ENCODE measurements at regions not wholly inside any gene's neighbourhood (a gene's known extent, or its start where the extent isn't known, plus 50 kb on each side); places are given as distances from the start of the nearest gene placed in this dataset.

DNA sequence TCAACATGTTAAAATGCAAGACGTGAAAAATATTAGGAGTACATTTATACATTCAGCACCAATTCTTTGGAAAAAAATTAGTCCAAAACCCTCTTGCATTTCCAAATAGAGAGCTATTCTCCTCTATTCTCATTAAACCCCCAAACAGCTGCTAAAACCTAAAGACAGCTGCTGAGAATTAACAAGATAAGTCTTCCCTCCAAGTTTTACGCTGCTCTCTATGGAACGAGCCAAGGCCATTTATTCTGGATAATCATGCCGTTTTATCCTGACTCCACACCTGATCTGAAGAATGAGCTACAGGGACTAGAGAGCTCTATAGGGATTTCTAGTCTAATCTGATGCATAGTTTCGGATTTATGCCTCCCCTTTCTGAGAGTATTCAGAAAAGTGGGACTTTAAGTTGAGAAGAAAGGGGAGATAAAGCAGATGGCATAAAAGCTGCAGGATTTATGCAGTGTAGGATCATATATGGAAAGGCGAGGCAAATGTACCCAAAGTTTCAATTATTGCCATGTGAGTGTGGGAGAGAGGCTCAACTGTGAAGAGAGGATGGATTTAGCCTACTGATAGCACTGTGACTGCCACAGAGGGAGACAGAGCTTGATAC lies 64.7 kb upstream of the HS3ST5 start:
- H3K4me3 ChIP-seq (replicated peaks; ENCODE audit: low read depth, low read length): no peak overlapping the region
- DNase-seq (ENCODE audit: low read depth): no peak

GRCh38 chr6:114404339-114404955 lies 61.6 kb upstream of the HS3ST5 start:
- DNase-seq (ENCODE audit: low read depth): no peak
- H3K4me3 ChIP-seq (replicated peaks; ENCODE audit: low read depth, low read length): no peak overlapping the region
- TF ChIP-seq, protein P1, sequence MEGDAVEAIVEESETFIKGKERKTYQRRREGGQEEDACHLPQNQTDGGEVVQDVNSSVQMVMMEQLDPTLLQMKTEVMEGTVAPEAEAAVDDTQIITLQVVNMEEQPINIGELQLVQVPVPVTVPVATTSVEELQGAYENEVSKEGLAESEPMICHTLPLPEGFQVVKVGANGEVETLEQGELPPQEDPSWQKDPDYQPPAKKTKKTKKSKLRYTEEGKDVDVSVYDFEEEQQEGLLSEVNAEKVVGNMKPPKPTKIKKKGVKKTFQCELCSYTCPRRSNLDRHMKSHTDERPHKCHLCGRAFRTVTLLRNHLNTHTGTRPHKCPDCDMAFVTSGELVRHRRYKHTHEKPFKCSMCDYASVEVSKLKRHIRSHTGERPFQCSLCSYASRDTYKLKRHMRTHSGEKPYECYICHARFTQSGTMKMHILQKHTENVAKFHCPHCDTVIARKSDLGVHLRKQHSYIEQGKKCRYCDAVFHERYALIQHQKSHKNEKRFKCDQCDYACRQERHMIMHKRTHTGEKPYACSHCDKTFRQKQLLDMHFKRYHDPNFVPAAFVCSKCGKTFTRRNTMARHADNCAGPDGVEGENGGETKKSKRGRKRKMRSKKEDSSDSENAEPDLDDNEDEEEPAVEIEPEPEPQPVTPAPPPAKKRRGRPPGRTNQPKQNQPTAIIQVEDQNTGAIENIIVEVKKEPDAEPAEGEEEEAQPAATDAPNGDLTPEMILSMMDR (IDR thresholded peaks at IDR 0.05; ENCODE audit: low read length, missing control alignments): no peak

More for the DNA sequence above, 64.7 kb upstream of the HS3ST5 start:
- TF ChIP-seq, protein P1 (IDR thresholded peaks at IDR 0.05; ENCODE audit: low read length, missing control alignments): no peak

- TF ChIP-seq, protein P1 (IDR thresholded peaks at IDR 0.05; ENCODE audit: low read length, missing control alignments): no peak
- no peak for DNase-seq (ENCODE audit: low read depth)
These were observed 61.0 kb upstream of the HS3ST5 start for GRCh38 chr6:114403858-114404257.

DNA sequence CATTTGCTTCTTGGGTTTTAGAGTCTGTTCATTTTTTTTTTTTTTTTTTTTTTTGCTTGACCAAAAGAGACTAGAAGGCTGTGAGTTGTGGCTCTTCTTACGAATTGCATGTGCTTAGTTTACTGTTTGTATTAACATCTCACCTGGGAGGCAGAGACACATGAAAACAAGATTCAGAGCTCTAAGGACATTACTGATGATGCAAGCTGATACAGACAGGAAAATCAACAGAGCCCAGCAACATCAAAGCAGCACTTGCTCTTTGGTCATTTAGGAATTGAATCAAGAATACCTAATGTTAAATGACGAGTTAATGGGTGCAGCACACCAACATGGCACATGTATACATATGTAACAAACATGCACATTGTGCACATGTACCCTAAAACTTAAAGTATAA lies 55.7 kb upstream of the HS3ST5 start:
- DNase-seq (ENCODE audit: low read depth): no peak
- TF ChIP-seq, protein P1 (IDR thresholded peaks at IDR 0.05; ENCODE audit: low read length, missing control alignments): no peak
- H3K4me3 ChIP-seq (replicated peaks; ENCODE audit: low read depth, low read length): no peak overlapping the region

More at GRCh38 chr6:114403858-114404257, 61.0 kb upstream of the HS3ST5 start:
- no peak overlapping the region for H3K4me3 ChIP-seq (replicated peaks; ENCODE audit: low read depth, low read length)
